ENCODE measurements at regions not wholly inside any gene's neighbourhood (a gene's known extent, or its start where the extent isn't known, plus 50 kb on each side); places are given as distances from the start of the nearest gene placed in this dataset.

GRCh38 chr4:11604821-11605220 lies 176.1 kb upstream of the HS3ST1 start:
- no peak for FAIRE-seq
- no peak for DNase-seq (ENCODE audit: low read depth)
- no peaks in the 10 kb centered on the region for H3K27me3 ChIP-seq (ENCODE audit: control insufficient read depth, insufficient read depth, low read length)
- H3K4me3 ChIP-seq (ENCODE audit: low read depth, low read length) = no peak overlapping the region
- H3K36me3 ChIP-seq (ENCODE audit: control insufficient read depth, insufficient read depth, low read length) = no peaks in the 10 kb centered on the region
- no peak for TF ChIP-seq CTCF (IDR thresholded peaks at IDR 0.05; ENCODE audit: insufficient read depth, low read length, severe bottlenecking)

GRCh38 chr4:11603591-11604194 lies 175.0 kb upstream of the HS3ST1 start:
- Histone ChIP-seq H3K36me3 (ENCODE audit: control insufficient read depth, insufficient read depth, low read length) (no peaks in the 10 kb centered on the region), H3K4me3 (ENCODE audit: low read depth, low read length) (no peak overlapping the region), H3K27me3 (ENCODE audit: control insufficient read depth, insufficient read depth, low read length) (no peaks in the 10 kb centered on the region)
- TF ChIP-seq CTCF (IDR thresholded peaks at IDR 0.05; ENCODE audit: insufficient read depth, low read length, severe bottlenecking) = no peak
- DNase-seq (ENCODE audit: low read depth) (peak; percentile 54), FAIRE-seq (no peak)

- Histone ChIP-seq H3K4me3 (ENCODE audit: low read depth, low read length) (no peak overlapping the region), H3K36me3 (ENCODE audit: control insufficient read depth, insufficient read depth, low read length) (no peaks in the 10 kb centered on the region), H3K27me3 (ENCODE audit: control insufficient read depth, insufficient read depth, low read length) (no peaks in the 10 kb centered on the region)
- FAIRE-seq (no peak), DNase-seq (ENCODE audit: low read depth) (peak; percentile 59)
- no peak for TF ChIP-seq CTCF (IDR thresholded peaks at IDR 0.05; ENCODE audit: insufficient read depth, low read length, severe bottlenecking)
Observed at GRCh38 chr4:11602606-11603340, 174.1 kb upstream of the HS3ST1 start.

GRCh38 chr4:11599064-11599463 lies 170.4 kb upstream of the HS3ST1 start:
- no peaks in the 10 kb centered on the region for H3K27me3 ChIP-seq (ENCODE audit: control insufficient read depth, insufficient read depth, low read length)
- FAIRE-seq (no peak), DNase-seq (ENCODE audit: low read depth) (peak; percentile 64)
- no peak for TF ChIP-seq CTCF (IDR thresholded peaks at IDR 0.05; ENCODE audit: insufficient read depth, low read length, severe bottlenecking)
- no peaks in the 10 kb centered on the region for H3K36me3 ChIP-seq (ENCODE audit: control insufficient read depth, insufficient read depth, low read length)
- H3K4me3 ChIP-seq (ENCODE audit: low read depth, low read length) = no peak overlapping the region

GRCh38 chr4:11598591-11598990 lies 169.9 kb upstream of the HS3ST1 start:
- DNase-seq (ENCODE audit: low read depth) = peak; percentile 49
- H3K36me3 ChIP-seq (ENCODE audit: control insufficient read depth, insufficient read depth, low read length) = no peaks in the 10 kb centered on the region
- TF ChIP-seq CTCF (IDR thresholded peaks at IDR 0.05; ENCODE audit: insufficient read depth, low read length, severe bottlenecking) = no peak
- no peak for FAIRE-seq
- H3K4me3 ChIP-seq (ENCODE audit: low read depth, low read length) = no peak overlapping the region
- H3K27me3 ChIP-seq (ENCODE audit: control insufficient read depth, insufficient read depth, low read length) = no peaks in the 10 kb centered on the region

Data from bronchial epithelial cell (primary cell).